HCT116 (cell line): ENCODE measurements at regions not wholly inside any gene's neighbourhood (a gene's known extent, or its start where the extent isn't known, plus 50 kb on each side); places are given as distances from the start of the nearest gene placed in this dataset.

ENCODE experiments used
- ATAC-seq: fragments of 200-7000 bp; cut with Tn5 transposase; 2 replicates; pipeline ENCODE4 v1.9.1; 2020; ENCODE audit warnings: mild to moderate bottlenecking, moderate library complexity
- BruUV-seq: library from RNA; stranded (reverse); fragments of 400-500 nt; replicated peaks from 2 replicates; lab custom pipeline; 2021; lab: Mats Ljungman, UMichigan
- CTCF ChIA-PET: fragments of 300-600 bp; sonication (Branson Sonifier 250); formaldehyde crosslinking; loops from one replicate; lab custom pipeline; 2021; ENCODE audit warnings: antibody characterized with exemption; lab: Charles Lee
- POLR2A ChIA-PET: fragments of 300-600, 350-600 bp; sonication (Branson Sonifier 250); formaldehyde crosslinking; loops from one replicate; lab custom pipeline; 2021; ENCODE audit warnings: antibody characterized with exemption; lab: Charles Lee
- RAD21 ChIA-PET, 2 experiments: fragments of 300-600 bp; sonication (Branson Sonifier 250); formaldehyde crosslinking; loops; one replicate each; lab custom pipeline; 2023; ENCODE audit warnings: low total read pairs in 2 of 2; ENCODE audit not compliant: uncharacterized antibody in 2 of 2, unreplicated experiment in 2 of 2, low non-redundant PET in 1 of 2; lab: Charles Lee
- DNase-seq: peaks from one replicate; pipeline ENCODE4 v3.0.0-alpha.2; 2010; ENCODE audit warnings: low read depth, low spot score
- H2AFZ ChIP-seq: fragments of 200-600 bp; shearing (Covaris generic), sonication (generic); 2 replicates; pipeline ENCODE4 v1.6.1; 2017; ENCODE audit warnings: low read depth, mixed run types, mixed read lengths, antibody characterized with exemption, low read length; ENCODE audit not compliant: poor library complexity, severe bottlenecking
- H3K27ac ChIP-seq: 2 replicates; pipeline ENCODE4 v1.5.1; 2012; ENCODE audit warnings: low read depth, low read length
- H3K27me3 ChIP-seq: fragments of 200-600 bp; sonication (generic); 2 replicates; pipeline ENCODE4 v1.6.1; 2016; ENCODE audit warnings: mixed run types, low read length, mixed read lengths; ENCODE audit not compliant: insufficient read depth
- H3K36me3 ChIP-seq, 2 experiments: fragments of 200-500 bp in 1 of 2; fragments of 200-600 bp in 1 of 2; sonication (Bioruptor generic) in 1 of 2; sonication (generic) in 1 of 2; 2 replicates each; pipeline versions ENCODE4 v1.5.1 to v1.6.1; 2014 to 2016; ENCODE audit warnings: low read length in 2 of 2, inconsistent platforms in 1 of 2, mixed read lengths in 1 of 2, mixed run types in 1 of 2; ENCODE audit not compliant: insufficient read depth in 2 of 2, control insufficient read depth in 1 of 2
- H3K4me1 ChIP-seq, 2 experiments: fragments of 200-600 bp in 1 of 2; sonication (generic) in 1 of 2; 2 replicates each; pipeline versions ENCODE4 v1.5.1 to v1.6.1; 2012 to 2017; ENCODE audit warnings: low read length in 2 of 2, inconsistent platforms in 1 of 2, mild to moderate bottlenecking in 1 of 2, mixed read lengths in 1 of 2, mixed run types in 1 of 2, moderate library complexity in 1 of 2; ENCODE audit not compliant: insufficient read depth in 2 of 2, control insufficient read depth in 1 of 2
- H3K4me2 ChIP-seq: fragments of 200-600 bp; sonication (generic); 2 replicates; pipeline ENCODE4 v1.6.1; 2017; ENCODE audit warnings: mixed run types, low read length, mixed read lengths
- H3K4me3 ChIP-seq, 2 experiments: fragments of 200-600 bp in 1 of 2; sonication (generic) in 1 of 2; replicated peaks in 1 of 2; 2 replicates each; pipeline ENCODE4 v1.5.1; 2011 to 2016; ENCODE audit warnings: low read length in 2 of 2, control low read depth in 1 of 2, low read depth in 1 of 2, mild to moderate bottlenecking in 1 of 2, mixed read lengths in 1 of 2, mixed run types in 1 of 2
- H3K79me2 ChIP-seq: fragments of 200-600 bp; sonication (generic); 2 replicates; pipeline ENCODE4 v1.6.1; 2017; ENCODE audit warnings: mild to moderate bottlenecking, mixed run types, low read length, moderate library complexity, mixed read lengths; ENCODE audit not compliant: insufficient read depth
- H3K9ac ChIP-seq: fragments of 200-600 bp; sonication (generic); 2 replicates; pipeline ENCODE4 v1.6.1; 2016; ENCODE audit warnings: low read length, mixed read lengths
- H3K9me2 ChIP-seq: fragments of 200-600 bp; sonication (generic), shearing (Covaris generic); 2 replicates; pipeline ENCODE4 v1.6.1; 2017; ENCODE audit warnings: mixed run types, mild to moderate bottlenecking, moderate library complexity; ENCODE audit not compliant: insufficient read depth
- H3K9me3 ChIP-seq, 2 experiments: fragments of 200-500 bp in 1 of 2; fragments of 200-600 bp in 1 of 2; sonication (Bioruptor generic) in 1 of 2; sonication (generic) in 1 of 2; 2 replicates each; pipeline ENCODE4 v1.6.1; 2014 to 2017; ENCODE audit warnings: low read length in 2 of 2, mixed read lengths in 2 of 2, inconsistent platforms in 1 of 2, low read depth in 1 of 2, mild to moderate bottlenecking in 1 of 2, mixed run types in 1 of 2, moderate library complexity in 1 of 2; ENCODE audit not compliant: control insufficient read depth in 1 of 2, insufficient read depth in 1 of 2
- H4K20me1 ChIP-seq: fragments of 200-600 bp; sonication (generic), shearing (Covaris generic); 2 replicates; pipeline ENCODE4 v1.6.1; 2017; ENCODE audit warnings: mixed run types, mild to moderate bottlenecking, moderate library complexity; ENCODE audit not compliant: insufficient read depth
- CBX3 ChIP-seq: IDR thresholded peaks from 2 replicates; pipeline ENCODE4 v1.6.1; 2012; ENCODE audit warnings: low read depth
- CTCF ChIP-seq, 3 experiments: fragments of 200-600 bp in 1 of 3; sonication (generic) in 1 of 3; IDR thresholded peaks in 2 of 3; conservative IDR thresholded peaks in 1 of 3; 2 replicates each; pipeline ENCODE4 v1.5.1; 2012 to 2017; ENCODE audit warnings: low read depth in 2 of 3, low read length in 2 of 3, antibody characterized with exemption in 1 of 3, borderline replicate concordance in 1 of 3, control low read depth in 1 of 3, mild to moderate bottlenecking in 1 of 3, mixed read lengths in 1 of 3, mixed run types in 1 of 3, moderate library complexity in 1 of 3; ENCODE audit not compliant: insufficient read depth in 1 of 3
- EGR1 ChIP-seq: IDR thresholded peaks from 2 replicates; pipeline ENCODE4 v1.6.1; 2012; ENCODE audit warnings: low read depth
- ELF1 ChIP-seq: IDR thresholded peaks from 2 replicates; pipeline ENCODE4 v1.6.1; 2012; ENCODE audit warnings: low read depth, borderline replicate concordance
- EZH2 ChIP-seq: fragments of 200-600 bp; sonication (generic); IDR thresholded peaks from 2 replicates; pipeline ENCODE4 v1.6.1; 2017; ENCODE audit warnings: antibody characterized with exemption, mixed run types
- MAX ChIP-seq: IDR thresholded peaks from 2 replicates; pipeline ENCODE4 v1.6.1; 2012
- POLR2A ChIP-seq: IDR thresholded peaks from 2 replicates; pipeline ENCODE4 v1.7.0; 2011; ENCODE audit warnings: borderline replicate concordance; ENCODE audit not compliant: insufficient read depth, insufficient read length; ENCODE audit errors: extremely low read depth
- RAD21 ChIP-seq: IDR thresholded peaks from 2 replicates; pipeline ENCODE4 v1.6.1; 2012; ENCODE audit warnings: low read depth, mild to moderate bottlenecking
- REST ChIP-seq: IDR thresholded peaks from 2 replicates; pipeline ENCODE4 v1.6.1; 2012; ENCODE audit warnings: low read depth
- SIN3A ChIP-seq: IDR thresholded peaks from 2 replicates; pipeline ENCODE4 v1.6.1; 2012; ENCODE audit warnings: low read depth
- SP1 ChIP-seq: IDR thresholded peaks from 2 replicates; pipeline ENCODE4 v1.6.1; 2012; ENCODE audit warnings: low read depth
- YY1 ChIP-seq: IDR thresholded peaks from 2 replicates; pipeline ENCODE4 v1.6.1; 2011; ENCODE audit warnings: low read length, low read depth, moderate library complexity, mild to moderate bottlenecking; ENCODE audit not compliant: insufficient replicate concordance; ENCODE audit errors: extremely low read depth
- intact Hi-C: fragments of 100-400 bp; cut with micrococcal nuclease; formaldehyde crosslinking; loops from 2 replicates; pipeline ENCODE4 v1.10.0; 2022

GRCh38 chr1:185549906-185550305 lies 184.3 kb upstream of the HMCN1 start:
- Histone ChIP-seq H3K9me3 (no peaks in the 10 kb centered on the region), H2AFZ (no peak overlapping the region), H3K9me2 (no peaks in the 10 kb centered on the region), H3K36me3 (no peaks in the 10 kb centered on the region), H3K4me3 (no peak overlapping the region), H3K27me3 (no peaks in the 10 kb centered on the region), H3K4me1 (no peaks in the 10 kb centered on the region), H3K9ac (no peak overlapping the region), H3K27ac (no peak overlapping the region), H4K20me1 (no peaks in the 10 kb centered on the region), H3K79me2 (no peaks in the 10 kb centered on the region), H3K4me2 (no peak overlapping the region)
- RAD21 ChIA-PET, result interaction anchor here in 1 of 2 experiments (0.7 kb wide), 1 partner anchor 16 kb away, joined by 9 read pairs; no protein-coding TSS in a partner anchor
- TF ChIP-seq SP1 (no peak), EGR1 (no peak)
- no TSS peak for BruUV-seq
- no peak for DNase-seq
- intact Hi-C loops, result loop anchor here (10.0 kb wide), 1 partner anchor 205 kb away; no protein-coding TSS in a partner anchor
- no peak for ATAC-seq
- POLR2A ChIA-PET, result interaction anchor here (0.7 kb wide), 1 partner anchor 73 kb away, joined by 5 read pairs; no protein-coding TSS in a partner anchor
- CTCF ChIA-PET, result no interaction called here

- Histone ChIP-seq H3K4me1 (peaks cover 0 to 3% of the 10 kb centered on the region in 2 experiments; a peak in 1 of 4 replicates), H3K9me2 (no peaks in the 10 kb centered on the region), H3K36me3 (no peaks in the 10 kb centered on the region), H3K4me2 (no peak overlapping the region), H3K79me2 (no peaks in the 10 kb centered on the region), H3K9me3 (no peaks in the 10 kb centered on the region), H3K9ac (no peak overlapping the region), H3K27me3 (no peaks in the 10 kb centered on the region), H3K27ac (no peak overlapping the region), H2AFZ (no peak overlapping the region), H4K20me1 (no peaks in the 10 kb centered on the region), H3K4me3 (no peak overlapping the region)
- BruUV-seq, result no TSS peak
- no peak for DNase-seq
- intact Hi-C loops, result loop anchor here (10.0 kb wide), 1 partner anchor 201 kb away; no protein-coding TSS in a partner anchor
- ChIA-PET CTCF (interaction anchor here (1.0 to 1.1 kb wide), 2 partner anchors 9 to 14 kb away, joined by 3 to 4 read pairs; no protein-coding TSS in a partner anchor), RAD21 (no interaction called here), POLR2A (no interaction called here)
- no peak for ATAC-seq
- no peak for TF ChIP-seq EGR1
- no peak for TF ChIP-seq REST
- no peak for TF ChIP-seq ELF1
- no peak for TF ChIP-seq EZH2
- TF ChIP-seq RAD21, result no peak
- TF ChIP-seq MAX, result no peak
- TF ChIP-seq CBX3, result no peak
- no peak for TF ChIP-seq CTCF (IDR thresholded peaks at IDR 0.05 in 2 of 3, conservative IDR thresholded peaks at IDR 0.05 in 1 of 3; ENCODE audit: borderline replicate concordance in 1 of 3, insufficient read depth in 1 of 3, low read depth in 2 of 3, low read length in 2 of 3)
- TF ChIP-seq YY1, result no peak
- no peak for TF ChIP-seq SIN3A
- no peak for TF ChIP-seq POLR2A
Observed at GRCh38 chr1:185546029-185546428, 188.2 kb upstream of the HMCN1 start.
